GM12873 (cell line): ENCODE measurements at regions not wholly inside any gene's neighbourhood (a gene's known extent, or its start where the extent isn't known, plus 50 kb on each side); places are given as distances from the start of the nearest gene placed in this dataset.

Experiments used
- CTCF ChIP-seq: IDR thresholded peaks from 2 replicates; pipeline ENCODE4 v1.5.1; 2012; ENCODE audit warnings: low read depth, mild to moderate bottlenecking, moderate library complexity, low read length, control low read depth; ENCODE audit not compliant: insufficient read depth; ENCODE audit errors: missing control alignments

DNA sequence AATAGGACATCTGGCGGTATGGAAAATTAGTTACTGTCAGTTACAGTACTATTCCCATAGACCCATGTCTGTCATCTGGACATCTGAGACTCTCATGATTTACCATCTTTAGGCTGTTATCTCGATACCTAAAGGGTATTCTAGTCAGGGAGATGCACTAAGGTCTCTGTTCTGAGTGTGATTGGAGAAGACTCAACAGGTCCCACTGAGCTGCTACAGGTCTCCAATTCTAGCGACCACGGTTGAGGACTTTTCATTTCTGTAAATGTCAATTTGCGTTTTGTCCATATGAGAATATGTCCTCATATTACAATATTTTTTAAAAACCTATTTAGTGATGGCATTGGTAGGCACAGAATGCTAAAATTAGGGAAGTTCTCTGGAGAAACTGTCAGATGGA lies 1160.2 kb downstream of the TMEM121 start:
- TF ChIP-seq CTCF = no peak

DNA sequence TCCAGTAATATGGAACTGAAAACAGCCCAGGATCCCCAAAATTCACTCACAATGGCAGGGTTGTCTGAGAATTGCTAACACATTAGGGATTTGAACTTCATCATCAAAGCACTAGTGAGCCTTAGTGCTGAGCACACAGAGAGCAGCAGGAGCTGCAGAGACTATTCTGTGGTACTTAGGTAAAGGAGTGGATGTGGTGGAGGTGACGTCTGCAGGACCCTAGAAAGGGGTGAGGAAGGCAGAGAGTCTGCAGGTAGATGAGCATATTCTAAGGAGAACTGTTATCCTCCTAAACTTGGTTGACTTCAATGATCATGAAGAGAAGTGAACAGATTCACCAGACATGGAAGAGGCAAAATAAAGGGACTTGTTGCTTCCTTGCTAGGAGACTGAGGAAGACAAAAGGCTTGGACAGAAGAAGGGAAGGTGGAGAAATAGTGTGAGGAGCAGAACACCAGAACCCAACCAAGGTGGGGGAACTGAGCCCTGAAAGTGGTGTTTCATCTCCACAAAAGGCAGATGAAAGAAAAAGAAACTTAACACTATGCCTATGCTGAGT lies 1164.0 kb downstream of the TMEM121 start:
- TF ChIP-seq CTCF = no peak

- TF ChIP-seq CTCF = peak; percentile 97
These were observed 1165.4 kb downstream of the TMEM121 start for GRCh38 chr14:106691601-106692291.

DNA sequence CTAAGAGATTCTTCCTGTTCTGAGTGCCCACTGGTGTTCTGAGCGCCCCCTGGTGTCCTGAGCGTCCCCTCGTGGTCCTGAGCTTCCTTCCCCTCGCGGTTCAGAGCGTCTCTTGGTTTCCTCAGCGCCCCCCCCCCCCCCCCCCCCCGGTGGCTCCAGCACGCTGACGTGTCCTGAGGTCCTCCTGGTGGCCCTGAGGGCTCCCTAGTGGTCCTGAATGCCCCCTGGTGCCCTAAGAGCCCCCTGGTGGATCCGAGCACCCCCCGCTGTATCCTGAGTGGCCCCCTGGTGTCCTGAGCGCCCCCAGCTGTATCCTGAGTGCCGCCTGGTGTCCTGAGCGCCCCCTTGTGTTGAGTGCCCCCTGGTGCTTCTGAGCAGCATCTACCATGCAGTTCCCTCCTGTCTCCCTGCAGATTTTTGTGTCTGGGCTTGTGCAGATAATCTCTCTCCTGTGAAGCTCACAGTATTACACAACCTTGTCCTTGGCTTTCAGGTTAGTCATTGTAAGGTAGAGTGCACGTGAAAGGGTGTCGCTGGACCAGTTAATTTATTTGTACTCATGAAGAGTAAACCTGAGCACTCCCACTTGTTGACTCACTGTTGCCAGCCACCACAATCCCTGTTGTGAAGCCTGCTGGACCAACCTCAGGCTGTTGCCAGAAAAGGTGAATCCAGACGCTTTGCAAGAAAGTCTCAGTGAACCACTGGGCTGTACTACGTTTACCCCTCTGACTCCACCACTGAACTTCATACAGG lies 1168.4 kb downstream of the TMEM121 start:
- TF ChIP-seq CTCF = peak; percentile 90

DNA sequence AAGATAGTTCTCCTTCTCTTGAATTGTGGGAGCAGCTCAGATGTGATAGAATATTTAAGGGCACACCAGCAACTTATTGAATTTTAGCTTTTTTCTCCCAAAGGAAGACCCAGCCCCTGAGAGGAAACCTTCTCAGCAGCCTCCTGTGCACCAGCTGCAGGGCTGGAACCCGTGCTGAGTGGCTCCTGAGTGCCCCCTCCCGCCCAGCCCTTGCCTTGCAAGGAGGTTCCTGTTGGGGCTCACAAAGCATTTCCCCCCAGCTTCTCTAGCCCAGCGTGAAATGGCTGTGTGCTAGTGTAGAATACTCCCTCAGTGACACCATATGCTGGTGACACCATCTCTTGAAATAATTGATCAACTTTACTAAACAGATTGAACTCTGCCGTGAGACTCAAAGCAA lies 1180.1 kb downstream of the TMEM121 start:
- TF ChIP-seq CTCF = peak; percentile 44

DNA sequence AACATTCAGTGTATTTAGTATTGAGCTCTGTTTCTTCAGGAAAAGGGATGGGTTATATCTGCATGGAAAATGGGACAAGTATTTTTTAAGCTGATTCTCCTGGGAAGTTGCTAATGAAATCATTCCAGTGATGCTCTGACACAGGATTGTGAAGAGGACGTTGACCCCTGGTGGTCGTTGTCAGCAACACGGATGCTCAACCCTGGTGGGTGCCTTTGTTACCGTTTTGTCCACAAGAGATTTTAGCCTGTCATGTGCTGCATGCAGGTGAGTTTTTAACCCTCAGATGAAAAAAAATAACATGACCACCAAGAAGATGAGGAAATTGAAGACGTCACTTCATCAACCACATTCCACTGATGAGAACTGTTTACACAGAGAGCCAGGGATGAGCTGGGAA lies 1186.1 kb downstream of the TMEM121 start:
- TF ChIP-seq CTCF = peak; percentile 28

DNA sequence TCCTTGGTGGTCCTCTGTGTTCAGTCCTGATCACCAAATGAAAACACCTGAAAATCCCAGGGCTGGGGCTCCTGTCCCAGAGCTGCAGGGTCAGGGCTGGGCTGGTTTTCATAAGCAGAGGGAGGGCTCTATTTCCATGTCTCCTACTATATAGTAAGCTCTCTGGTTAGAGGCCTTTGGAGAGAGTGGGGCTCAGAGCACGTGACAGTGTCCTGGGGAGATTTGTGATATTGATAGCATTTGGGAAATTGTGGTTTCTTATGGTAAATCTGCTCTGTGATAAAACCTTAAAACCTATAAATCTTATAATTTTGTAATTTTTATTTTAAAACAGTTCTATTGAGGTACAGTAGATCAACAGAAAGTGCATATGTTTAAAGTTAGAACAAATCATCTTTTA lies 1202.2 kb downstream of the TMEM121 start:
- TF ChIP-seq CTCF = no peak
